HEK293T (cell line): ENCODE measurements at regions not wholly inside any gene's neighbourhood (a gene's known extent, or its start where the extent isn't known, plus 50 kb on each side); places are given as distances from the start of the nearest gene placed in this dataset.

Experiments used
- CTCF ChIA-PET: fragments of 350-600 bp; formaldehyde crosslinking; extraction: SDS; loops from one replicate; lab custom pipeline; 2021; ENCODE audit warnings: antibody characterized with exemption, inconsistent platforms; lab: Yijun Ruan, JAX
- POLR2A ChIA-PET: fragments of 350-600 bp; formaldehyde crosslinking; extraction: SDS; loops from one replicate; lab custom pipeline; 2020; ENCODE audit warnings: antibody characterized with exemption, inconsistent platforms; lab: Yijun Ruan, JAX
- DNase-seq: peaks from one replicate; pipeline ENCODE4 v3.0.0; 2012; ENCODE audit warnings: mixed read lengths; ENCODE audit errors: extremely low spot score
- ARNT ChIP-seq: fragments of 450-650 bp; IDR thresholded peaks from 2 replicates; pipeline ENCODE4 v1.6.1; 2017; ENCODE audit warnings: mild to moderate bottlenecking
- BHLHE40 ChIP-seq: fragments of 450-650 bp; IDR thresholded peaks from 2 replicates; pipeline ENCODE4 v1.6.1; 2016; ENCODE audit warnings: mild to moderate bottlenecking, moderate library complexity, borderline replicate concordance
- CTBP1 ChIP-seq: fragments of 450-650 bp; IDR thresholded peaks from 2 replicates; pipeline ENCODE4 v1.6.1; 2016; ENCODE audit warnings: borderline replicate concordance
- ELF4 ChIP-seq: fragments of 450-650 bp; IDR thresholded peaks from 2 replicates; pipeline ENCODE4 v1.6.1; 2017; ENCODE audit warnings: antibody characterized with exemption
- FOXA1 ChIP-seq: fragments of 450-650 bp; IDR thresholded peaks from 2 replicates; pipeline ENCODE4 v1.6.1; 2016; ENCODE audit warnings: mild to moderate bottlenecking
- FOXK2 ChIP-seq: fragments of 450-650 bp; IDR thresholded peaks from 2 replicates; pipeline ENCODE4 v1.6.1; 2016; ENCODE audit warnings: mild to moderate bottlenecking
- FOXM1 ChIP-seq: fragments of 450-650 bp; IDR thresholded peaks from 2 replicates; pipeline ENCODE4 v1.6.1; 2017; ENCODE audit warnings: mild to moderate bottlenecking, borderline replicate concordance
- HDGF ChIP-seq: fragments of 450-650 bp; IDR thresholded peaks from 2 replicates; pipeline ENCODE4 v1.6.1; 2017; ENCODE audit warnings: antibody characterized with exemption, borderline replicate concordance
- L3MBTL2 ChIP-seq: fragments of 450-650 bp; conservative IDR thresholded peaks from 2 replicates; pipeline ENCODE4 v1.6.1; 2016; ENCODE audit warnings: mild to moderate bottlenecking
- LEF1 ChIP-seq: fragments of 450-650 bp; IDR thresholded peaks from 2 replicates; pipeline ENCODE4 v1.6.1; 2017; ENCODE audit warnings: mild to moderate bottlenecking, borderline replicate concordance
- NFRKB ChIP-seq: fragments of 450-650 bp; IDR thresholded peaks from 2 replicates; pipeline ENCODE4 v1.6.1; 2016; ENCODE audit warnings: mild to moderate bottlenecking, moderate library complexity
- SP1 ChIP-seq: fragments of 450-650 bp; IDR thresholded peaks from 2 replicates; pipeline ENCODE4 v1.6.1; 2017
- SUZ12 ChIP-seq: fragments of 450-650 bp; IDR thresholded peaks from 2 replicates; pipeline ENCODE4 v1.6.1; 2016; ENCODE audit warnings: mild to moderate bottlenecking
- TARDBP ChIP-seq: fragments of 450-650 bp; IDR thresholded peaks from 2 replicates; pipeline ENCODE4 v1.6.1; 2016
- ZNF384 ChIP-seq: fragments of 450-650 bp; IDR thresholded peaks from 2 replicates; pipeline ENCODE4 v1.6.1; 2016
- TF ChIP-seq, protein P1 (sequence below): fragments of 450-650 bp; IDR thresholded peaks from 2 replicates; pipeline ENCODE4 v1.6.1; 2016

GRCh38 chr3:146335386-146335785 is 84.5 kb upstream of the PLSCR4 start:
- TF ChIP-seq FOXA1 = no peak
- no peak for TF ChIP-seq LEF1
- TF ChIP-seq CTBP1 = no peak
- no peak for TF ChIP-seq ZNF384
- no peak for TF ChIP-seq NFRKB
- TF ChIP-seq, protein P1, sequence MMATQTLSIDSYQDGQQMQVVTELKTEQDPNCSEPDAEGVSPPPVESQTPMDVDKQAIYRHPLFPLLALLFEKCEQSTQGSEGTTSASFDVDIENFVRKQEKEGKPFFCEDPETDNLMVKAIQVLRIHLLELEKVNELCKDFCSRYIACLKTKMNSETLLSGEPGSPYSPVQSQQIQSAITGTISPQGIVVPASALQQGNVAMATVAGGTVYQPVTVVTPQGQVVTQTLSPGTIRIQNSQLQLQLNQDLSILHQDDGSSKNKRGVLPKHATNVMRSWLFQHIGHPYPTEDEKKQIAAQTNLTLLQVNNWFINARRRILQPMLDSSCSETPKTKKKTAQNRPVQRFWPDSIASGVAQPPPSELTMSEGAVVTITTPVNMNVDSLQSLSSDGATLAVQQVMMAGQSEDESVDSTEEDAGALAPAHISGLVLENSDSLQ = no peak
- no peak for TF ChIP-seq BHLHE40
- no peak for TF ChIP-seq L3MBTL2
- no peak for TF ChIP-seq FOXM1
- TF ChIP-seq HDGF = no peak
- no peak for TF ChIP-seq SUZ12
- TF ChIP-seq ARNT = no peak
- no peak for TF ChIP-seq TARDBP
- TF ChIP-seq ELF4 = no peak

DNA sequence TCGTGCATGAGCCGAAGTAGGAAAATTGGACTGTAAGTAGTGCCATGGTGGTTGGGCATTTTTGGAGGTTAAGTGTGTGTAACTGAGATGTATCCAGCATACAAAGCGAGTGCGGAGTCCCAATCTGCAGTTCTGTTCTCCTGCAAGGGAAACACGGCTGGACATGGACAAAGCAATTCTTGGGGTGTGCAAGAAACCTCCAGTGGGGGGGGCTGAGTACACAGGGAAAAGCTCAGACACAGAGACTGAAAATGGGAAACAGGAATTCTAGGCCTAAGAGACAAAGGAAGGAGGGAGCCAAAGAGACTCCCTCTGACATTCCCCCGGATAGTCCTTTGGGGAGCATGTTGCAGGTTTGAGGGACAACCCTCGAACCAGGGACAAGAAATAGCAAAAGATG is 83.2 kb upstream of the PLSCR4 start:
- POLR2A ChIA-PET = no interaction called here
- TF ChIP-seq HDGF (no peak), CTBP1 (no peak), SUZ12 (no peak), FOXK2 (no peak), TARDBP (no peak), ARNT (no peak), SP1 (no peak), BHLHE40 (no peak), LEF1 (no peak), ELF4 (no peak), L3MBTL2 (no peak), FOXA1 (no peak), FOXM1 (no peak)
- TF ChIP-seq, protein P1 = no peak
- CTCF ChIA-PET = no interaction called here
- no peak for DNase-seq

More at GRCh38 chr3:146335386-146335785, 84.5 kb upstream of the PLSCR4 start:
- CTCF ChIA-PET = no interaction called here
- POLR2A ChIA-PET = no interaction called here
- no peak for DNase-seq

DNA sequence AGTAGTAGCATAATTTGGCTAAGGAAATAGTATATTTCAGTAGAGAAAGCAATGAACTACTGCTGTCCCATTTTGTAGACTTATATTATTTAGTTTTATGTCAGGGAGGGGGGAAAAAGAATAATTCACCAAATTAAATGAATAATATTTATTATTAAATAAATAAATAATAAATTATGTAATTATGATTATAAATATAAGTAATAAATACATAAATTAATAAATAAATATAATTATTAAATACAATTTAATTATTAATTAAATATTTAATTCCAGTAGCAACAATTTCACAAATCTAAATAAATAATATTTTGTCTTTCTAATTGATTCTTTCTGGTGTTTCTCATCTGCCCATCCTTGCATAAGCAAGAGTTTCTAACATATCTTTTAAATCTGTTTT is 81.1 kb upstream of the PLSCR4 start:
- DNase-seq = no peak
- ChIA-PET CTCF (no interaction called here), POLR2A (no interaction called here)
- TF ChIP-seq FOXA1 (no peak), SUZ12 (no peak), ELF4 (no peak), ZNF384 (no peak), HDGF (no peak), TARDBP (no peak), FOXM1 (no peak), FOXK2 (no peak), BHLHE40 (no peak), ARNT (no peak), SP1 (no peak), L3MBTL2 (no peak), CTBP1 (no peak), NFRKB (no peak), LEF1 (no peak)
- TF ChIP-seq, protein P1 = no peak

GRCh38 chr3:146326875-146327543 is 76.1 kb upstream of the PLSCR4 start:
- TF ChIP-seq NFRKB (no peak), ELF4 (no peak), BHLHE40 (no peak), ZNF384 (no peak), FOXM1 (no peak), L3MBTL2 (no peak), SP1 (no peak), CTBP1 (no peak), LEF1 (no peak), ARNT (no peak), FOXA1 (no peak), SUZ12 (no peak), HDGF (no peak)
- TF ChIP-seq, protein P1 = no peak
- ChIA-PET CTCF (interaction anchor here (0.6 to 1.7 kb wide), 11 partner anchors 55 to 550 kb away, joined by 3 to 29 read pairs (median 4); no protein-coding TSS in a partner anchor), POLR2A (interaction anchor here (1.0 to 1.5 kb wide), 2 partner anchors 138 to 166 kb away, joined by 3 read pairs; partner anchors contain the start of gene PLOD2)
- peak; percentile 42 for DNase-seq

GRCh38 chr3:146325170-146325569 is 74.3 kb upstream of the PLSCR4 start:
- ChIA-PET CTCF (no interaction called here), POLR2A (no interaction called here)
- TF ChIP-seq SUZ12 (no peak), FOXA1 (no peak), L3MBTL2 (no peak), CTBP1 (no peak), HDGF (no peak), ZNF384 (no peak), FOXM1 (no peak), FOXK2 (no peak), NFRKB (no peak), ARNT (no peak), BHLHE40 (no peak), TARDBP (no peak), LEF1 (no peak), ELF4 (no peak), SP1 (no peak)
- TF ChIP-seq, protein P1 = no peak
- no peak for DNase-seq
